Stimulated activated CD4-positive, alpha-beta T cell treated with anti-CD3 and anti-CD28 coated beads, Interleukin-4, amount 100 ng/mL, for 1 hour (primary cell): ENCODE measurements at regions not wholly inside any gene's neighbourhood (a gene's known extent, or its start where the extent isn't known, plus 50 kb on each side); places are given as distances from the start of the nearest gene placed in this dataset.
"Not testable (repeated sequence)": the region's sequence is repeated elsewhere in the genome, so short reads cannot be mapped to it uniquely, and the experiment has no call there.

Experiments
- DNase-seq: peaks from one replicate; pipeline ENCODE4 v3.0.0-alpha.2; 2020

DNA sequence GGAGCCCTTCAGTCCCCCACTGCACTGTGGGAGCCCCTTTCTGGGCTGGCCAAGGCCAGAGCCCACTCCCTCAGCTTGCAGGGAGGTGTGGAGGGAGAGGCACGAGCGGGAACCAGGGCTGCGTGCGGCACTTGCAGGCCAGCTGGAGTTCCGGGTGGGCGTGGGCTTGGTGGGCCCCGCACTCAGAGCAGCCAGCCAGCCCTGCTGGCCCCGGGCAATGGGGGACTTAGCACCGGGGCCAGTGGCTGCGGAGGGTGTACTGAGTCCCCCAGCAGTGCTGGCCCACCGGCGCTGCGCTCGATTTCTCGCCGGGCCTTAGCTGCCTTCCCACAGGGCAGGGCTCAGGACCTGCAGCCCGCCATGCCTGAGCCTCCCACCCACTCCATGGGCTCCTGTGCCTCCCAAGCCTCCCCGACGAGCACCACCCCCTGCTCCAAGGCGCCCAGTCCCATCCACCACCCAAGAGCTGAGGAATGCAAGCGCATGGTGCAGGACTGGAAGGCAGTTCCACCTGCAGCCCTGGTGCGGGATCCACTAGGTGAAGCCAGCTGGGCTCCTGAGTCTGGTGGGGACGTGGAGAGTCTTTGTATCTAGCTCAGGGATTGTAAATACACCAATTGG, 776.2 kb downstream of the KCTD8 start:
- not testable (repeated sequence) for DNase-seq

GRCh38 chr4:43680421-43680820, 768.2 kb downstream of the KCTD8 start:
- DNase-seq, result no peak

GRCh38 chr4:43682551-43682950, 766.1 kb downstream of the KCTD8 start:
- no peak for DNase-seq

DNA sequence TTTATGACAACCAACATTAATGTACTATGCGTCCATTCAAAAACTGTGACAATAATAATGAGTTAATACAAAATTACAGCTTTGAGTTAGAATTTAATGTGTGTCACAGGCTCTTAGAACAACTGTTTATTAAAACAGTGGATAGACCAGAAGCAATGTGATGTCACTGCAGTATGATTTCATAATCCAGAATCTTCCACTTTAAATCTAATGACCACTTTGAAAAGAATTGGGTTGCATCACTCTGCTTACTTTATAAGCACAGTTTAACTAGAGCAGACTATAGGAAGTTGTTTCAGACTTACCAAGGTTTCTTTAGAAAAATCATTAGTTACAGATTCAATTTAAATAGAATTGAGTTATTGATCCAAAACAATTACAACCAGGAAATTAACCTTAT, 758.5 kb downstream of the KCTD8 start:
- DNase-seq, result no peak

DNA sequence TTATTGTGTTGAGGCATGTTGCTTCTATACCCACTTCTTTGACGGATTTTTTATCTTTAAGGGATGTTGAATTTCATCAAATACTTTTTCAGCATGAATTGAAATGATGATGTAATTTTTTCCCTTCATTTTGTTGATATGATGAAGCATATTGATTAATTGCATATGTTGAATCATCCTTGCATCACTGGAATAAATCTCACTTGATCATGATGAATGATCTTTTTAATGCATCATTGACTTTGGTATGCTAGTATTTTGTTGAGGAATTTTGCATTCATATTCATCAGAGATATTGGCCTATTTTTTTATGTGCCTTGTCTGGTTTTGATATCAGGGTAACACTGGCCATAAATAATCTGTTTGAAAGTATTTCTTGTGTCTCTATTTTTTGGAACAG, 754.7 kb downstream of the KCTD8 start:
- no peak for DNase-seq

- DNase-seq, result no peak
Measured at GRCh38 chr4:43709443-43709842, 739.2 kb downstream of the KCTD8 start.

DNA sequence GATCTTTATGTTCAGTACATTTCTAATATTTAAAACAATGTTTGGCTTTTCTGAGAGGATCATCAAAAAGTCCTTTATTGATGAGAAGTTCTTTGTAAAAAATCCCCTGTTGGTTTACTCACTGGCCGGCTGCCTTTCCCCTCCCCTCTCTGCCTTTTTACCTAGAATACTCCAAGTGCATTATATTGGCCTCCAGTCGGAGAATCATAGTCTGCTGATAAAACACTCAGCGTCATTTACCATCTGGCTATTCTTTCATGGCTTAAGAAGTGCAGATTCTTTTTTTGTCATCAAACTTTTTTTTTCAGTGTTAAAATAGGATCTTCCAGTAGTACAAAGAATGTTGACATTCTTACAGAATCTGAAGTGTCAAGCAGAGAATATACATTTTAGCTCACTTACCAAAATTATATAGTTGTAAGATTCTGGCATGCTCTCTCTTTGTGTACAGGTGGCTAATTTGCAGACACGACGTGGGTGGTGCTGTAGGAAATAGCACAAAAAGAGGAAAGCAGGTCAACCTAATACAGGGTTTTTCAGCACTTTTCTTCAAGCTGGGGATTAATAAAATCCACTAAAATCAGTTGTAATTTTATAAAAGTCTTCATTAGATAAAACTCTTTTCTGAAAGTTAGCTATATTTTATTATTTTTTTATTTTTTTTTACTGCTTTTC, 731.8 kb downstream of the KCTD8 start:
- DNase-seq, result no peak

DNA sequence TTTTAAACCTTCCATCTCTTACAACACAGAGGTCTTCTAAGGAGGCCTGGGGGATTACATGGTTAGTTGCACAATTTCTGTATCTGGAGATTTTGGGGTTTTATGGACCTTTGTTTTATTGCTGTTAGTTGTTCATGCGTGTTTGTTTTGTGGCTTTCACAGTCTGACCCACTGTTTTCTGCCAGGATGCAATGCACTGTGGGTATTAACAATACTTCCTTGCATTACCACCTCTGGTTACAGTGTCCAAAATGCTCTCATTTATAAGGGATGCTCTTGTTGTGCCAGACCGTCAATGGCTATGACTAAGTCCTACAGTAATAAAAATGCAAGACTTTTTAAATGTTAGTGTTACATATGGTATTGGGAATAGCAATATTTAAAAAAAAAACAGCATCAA, 730.2 kb downstream of the KCTD8 start:
- no peak for DNase-seq

- DNase-seq, result no peak
Measured at GRCh38 chr4:43732829-43733426, 715.7 kb downstream of the KCTD8 start.

GRCh38 chr4:43742083-43742482, 706.5 kb downstream of the KCTD8 start:
- DNase-seq, result no peak

- no peak for DNase-seq
Measured at GRCh38 chr4:43754566-43754965, 694.0 kb downstream of the KCTD8 start.

DNA sequence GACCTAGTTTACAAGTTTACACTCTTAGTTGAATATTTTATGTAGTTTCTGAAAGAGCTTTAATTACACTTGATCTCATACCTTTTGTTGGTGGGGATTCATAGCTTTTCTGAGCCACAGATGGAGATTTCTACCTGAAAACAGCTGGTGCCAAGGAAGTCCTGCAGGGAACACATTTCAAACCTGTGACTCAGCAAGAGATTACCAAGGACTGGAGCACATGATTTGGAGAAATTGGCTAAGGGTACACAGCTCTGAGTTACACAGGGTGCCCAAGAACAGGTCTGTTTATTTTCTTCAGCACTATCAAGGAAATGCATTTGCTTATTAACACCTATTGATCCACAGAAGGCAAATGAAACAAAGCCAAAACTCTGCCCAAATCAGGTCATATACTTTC, 691.5 kb downstream of the KCTD8 start:
- no peak for DNase-seq

GRCh38 chr4:43758836-43759235, 689.8 kb downstream of the KCTD8 start:
- DNase-seq, result no peak

GRCh38 chr4:43763029-43763610, 685.5 kb downstream of the KCTD8 start:
- no peak for DNase-seq

GRCh38 chr4:43765514-43765913, 683.1 kb downstream of the KCTD8 start:
- no peak for DNase-seq

- DNase-seq, result no peak
Measured at GRCh38 chr4:43766648-43767047, 682.0 kb downstream of the KCTD8 start.

- no peak for DNase-seq
Measured at GRCh38 chr4:43776371-43776770, 672.2 kb downstream of the KCTD8 start.

GRCh38 chr4:43778187-43778915, 670.3 kb downstream of the KCTD8 start:
- no peak for DNase-seq

DNA sequence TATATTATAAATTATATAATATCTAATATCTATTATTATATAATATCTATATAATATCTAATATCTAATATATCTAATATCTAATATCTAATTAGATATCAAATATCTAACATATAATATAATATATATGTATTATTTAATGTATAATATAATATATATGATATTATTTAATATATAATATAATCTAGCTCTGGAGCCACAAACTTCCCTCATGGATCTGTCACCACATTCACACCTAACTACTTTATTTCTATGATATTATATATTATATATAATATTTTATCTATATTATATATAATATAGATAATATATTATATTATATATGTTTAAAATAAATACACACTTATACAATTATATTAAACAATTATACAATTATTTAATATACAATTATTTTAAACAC, 667.5 kb downstream of the KCTD8 start:
- no peak for DNase-seq

DNA sequence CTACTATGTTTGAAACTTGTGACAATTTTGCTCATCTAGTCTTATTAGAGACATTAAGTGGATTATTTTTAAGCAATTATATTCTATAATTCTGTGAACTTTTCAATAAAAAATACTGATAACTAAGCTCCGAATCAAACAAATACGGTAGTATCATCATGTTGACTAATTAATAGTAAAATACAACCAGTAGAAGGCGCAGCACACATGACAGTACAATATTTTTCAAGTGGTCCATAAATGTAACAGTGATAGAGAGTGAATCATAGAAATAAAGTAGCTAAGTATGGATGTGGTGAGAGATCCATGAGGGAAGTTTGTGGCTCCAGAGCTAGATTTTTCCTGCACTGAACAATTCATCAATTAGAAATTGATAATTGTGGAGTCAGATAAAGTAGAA, 666.2 kb downstream of the KCTD8 start:
- no peak for DNase-seq

DNA sequence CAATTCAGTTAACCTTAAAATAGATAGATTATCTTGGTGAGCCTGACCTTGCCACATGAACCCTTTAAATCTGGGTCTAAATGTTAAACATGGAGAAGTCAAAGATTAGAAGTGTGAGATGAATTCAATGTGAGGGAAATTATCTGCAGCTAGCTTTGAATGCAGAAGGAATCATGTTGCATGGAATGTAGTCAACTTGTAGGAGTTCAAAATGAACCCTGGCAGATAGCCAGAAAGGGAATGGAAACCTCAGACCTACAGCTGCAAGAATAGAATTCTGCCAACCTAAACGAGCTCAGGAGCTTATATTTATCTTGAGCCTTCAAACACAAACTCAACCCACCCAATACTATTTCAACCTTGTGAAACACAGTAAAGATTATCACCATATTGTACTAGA, 632.5 kb downstream of the KCTD8 start:
- DNase-seq, result no peak

GRCh38 chr4:43822621-43823020, 626.0 kb downstream of the KCTD8 start:
- DNase-seq, result no peak

DNA sequence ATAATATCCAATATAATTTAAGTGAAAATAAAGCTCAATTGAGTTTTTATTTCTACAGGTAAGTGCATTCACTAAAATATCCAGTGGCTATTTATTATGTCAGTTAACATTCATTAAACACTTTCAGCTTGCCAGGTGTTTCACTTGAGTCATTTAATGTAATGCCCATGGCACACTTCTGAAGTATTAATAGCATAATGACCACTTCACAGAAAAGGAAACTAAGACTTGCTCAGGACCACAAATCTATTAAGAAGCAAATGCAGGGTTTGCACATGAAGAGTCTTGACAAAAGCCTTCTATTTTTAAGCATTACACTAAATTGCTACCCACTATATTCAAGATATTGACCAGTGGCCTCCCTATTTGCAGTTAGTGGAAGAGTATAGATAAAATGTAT, 612.7 kb downstream of the KCTD8 start:
- DNase-seq, result no peak

- no peak for DNase-seq
Measured at GRCh38 chr4:43837171-43837570, 611.4 kb downstream of the KCTD8 start.
